ENCODE measurements at regions not wholly inside any gene's neighbourhood (a gene's known extent, or its start where the extent isn't known, plus 50 kb on each side); places are given as distances from the start of the nearest gene placed in this dataset.

GRCh38 chr11:82118946-82119345 is 614.7 kb downstream of the FAM181B start:
- TF ChIP-seq ZNF274 (IDR thresholded peaks at IDR 0.05; ENCODE audit: low read depth, low read length) (no peak), YY1 (IDR thresholded peaks at IDR 0.05; ENCODE audit: insufficient read depth, insufficient read length) (no peak)
